ENCODE measurements at regions not wholly inside any gene's neighbourhood (a gene's known extent, or its start where the extent isn't known, plus 50 kb on each side); places are given as distances from the start of the nearest gene placed in this dataset.

DNA sequence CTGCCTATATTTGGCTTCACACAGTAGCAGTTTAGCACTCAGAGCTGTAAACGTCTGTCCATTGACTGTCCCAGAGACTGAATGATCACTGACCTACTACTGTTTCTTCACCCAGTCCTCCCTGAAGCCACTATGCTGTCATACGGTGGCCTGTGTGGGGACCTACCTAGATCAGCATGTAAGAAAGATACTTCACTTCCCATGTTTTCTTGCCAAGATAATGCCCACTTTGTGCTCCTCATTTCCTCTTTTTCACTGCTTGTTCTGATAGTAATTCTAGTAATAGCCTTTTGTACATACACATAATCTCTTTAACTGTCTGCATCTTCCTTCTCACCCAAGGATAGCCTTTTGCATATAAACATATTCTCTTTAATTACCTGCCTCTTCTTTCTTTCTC is 109.9 kb upstream of the TIAM2 start:
- intact Hi-C loops (cut with DNase I) = no loop called here
- TF ChIP-seq, protein P1, sequence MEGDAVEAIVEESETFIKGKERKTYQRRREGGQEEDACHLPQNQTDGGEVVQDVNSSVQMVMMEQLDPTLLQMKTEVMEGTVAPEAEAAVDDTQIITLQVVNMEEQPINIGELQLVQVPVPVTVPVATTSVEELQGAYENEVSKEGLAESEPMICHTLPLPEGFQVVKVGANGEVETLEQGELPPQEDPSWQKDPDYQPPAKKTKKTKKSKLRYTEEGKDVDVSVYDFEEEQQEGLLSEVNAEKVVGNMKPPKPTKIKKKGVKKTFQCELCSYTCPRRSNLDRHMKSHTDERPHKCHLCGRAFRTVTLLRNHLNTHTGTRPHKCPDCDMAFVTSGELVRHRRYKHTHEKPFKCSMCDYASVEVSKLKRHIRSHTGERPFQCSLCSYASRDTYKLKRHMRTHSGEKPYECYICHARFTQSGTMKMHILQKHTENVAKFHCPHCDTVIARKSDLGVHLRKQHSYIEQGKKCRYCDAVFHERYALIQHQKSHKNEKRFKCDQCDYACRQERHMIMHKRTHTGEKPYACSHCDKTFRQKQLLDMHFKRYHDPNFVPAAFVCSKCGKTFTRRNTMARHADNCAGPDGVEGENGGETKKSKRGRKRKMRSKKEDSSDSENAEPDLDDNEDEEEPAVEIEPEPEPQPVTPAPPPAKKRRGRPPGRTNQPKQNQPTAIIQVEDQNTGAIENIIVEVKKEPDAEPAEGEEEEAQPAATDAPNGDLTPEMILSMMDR (IDR thresholded peaks at IDR 0.05) = no peak
- Histone ChIP-seq H3K4me3 (no peak overlapping the region), H3K9me3 (no peaks in the 10 kb centered on the region), H3K27me3 (no peaks in the 10 kb centered on the region), H3K36me3 (no peaks in the 10 kb centered on the region), H3K27ac (no peak overlapping the region), H3K4me1 (no peaks in the 10 kb centered on the region)
- ATAC-seq = no peak
- no peak for DNase-seq

DNA sequence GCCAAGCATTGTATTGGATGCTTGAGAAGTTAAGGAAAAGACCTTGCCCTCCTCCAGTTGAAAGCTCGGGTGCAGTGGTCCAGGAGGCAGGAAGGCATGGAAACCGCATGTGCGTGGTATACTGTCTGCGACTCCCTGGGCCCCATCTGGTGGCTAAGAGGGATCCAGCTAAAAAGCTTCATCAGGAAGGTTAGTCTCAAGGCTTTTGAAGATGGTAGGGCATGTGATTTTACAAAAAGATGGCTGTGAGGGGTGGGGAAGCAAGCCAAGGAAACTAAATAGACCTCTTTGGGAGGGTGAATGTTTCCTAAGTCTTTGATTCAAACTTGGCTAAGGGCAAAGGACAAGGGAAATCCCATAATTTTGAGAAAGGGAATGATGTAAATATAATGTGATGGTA is 109.1 kb upstream of the TIAM2 start:
- H3K27ac ChIP-seq = no peak overlapping the region
- ATAC-seq (no peak), DNase-seq (no peak)
- H3K36me3 ChIP-seq = no peaks in the 10 kb centered on the region
- intact Hi-C loops (cut with DNase I) = no loop called here
- TF ChIP-seq, protein P1 (IDR thresholded peaks at IDR 0.05) = no peak
- H3K9me3 ChIP-seq = no peaks in the 10 kb centered on the region
- no peak overlapping the region for H3K4me3 ChIP-seq
- H3K4me1 ChIP-seq = no peaks in the 10 kb centered on the region
- H3K27me3 ChIP-seq = no peaks in the 10 kb centered on the region

DNA sequence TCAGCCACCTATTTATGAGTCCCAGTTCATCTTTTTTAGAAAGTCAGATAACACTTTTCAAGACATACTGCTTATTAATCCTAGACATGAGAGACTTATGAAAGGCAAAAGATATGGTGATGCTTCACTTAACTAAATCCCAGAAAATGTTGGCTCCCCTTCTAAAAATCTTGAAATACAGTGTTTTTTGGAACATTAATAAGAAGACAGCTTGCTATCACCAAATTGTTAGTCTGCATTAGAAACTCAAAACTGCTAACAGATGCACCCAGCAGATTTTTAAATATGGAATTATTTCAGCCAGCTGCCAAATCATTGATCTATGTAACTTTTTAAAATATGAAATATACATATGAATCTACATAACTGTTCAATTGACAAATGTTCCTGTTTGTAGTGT is 108.6 kb upstream of the TIAM2 start:
- TF ChIP-seq, protein P1 (IDR thresholded peaks at IDR 0.05) = no peak
- Histone ChIP-seq H3K9me3 (no peaks in the 10 kb centered on the region), H3K4me3 (no peak overlapping the region), H3K4me1 (no peaks in the 10 kb centered on the region), H3K36me3 (no peaks in the 10 kb centered on the region), H3K27me3 (no peaks in the 10 kb centered on the region), H3K27ac (no peak overlapping the region)
- DNase-seq (no peak), ATAC-seq (no peak)
- intact Hi-C loops (cut with DNase I) = no loop called here

DNA sequence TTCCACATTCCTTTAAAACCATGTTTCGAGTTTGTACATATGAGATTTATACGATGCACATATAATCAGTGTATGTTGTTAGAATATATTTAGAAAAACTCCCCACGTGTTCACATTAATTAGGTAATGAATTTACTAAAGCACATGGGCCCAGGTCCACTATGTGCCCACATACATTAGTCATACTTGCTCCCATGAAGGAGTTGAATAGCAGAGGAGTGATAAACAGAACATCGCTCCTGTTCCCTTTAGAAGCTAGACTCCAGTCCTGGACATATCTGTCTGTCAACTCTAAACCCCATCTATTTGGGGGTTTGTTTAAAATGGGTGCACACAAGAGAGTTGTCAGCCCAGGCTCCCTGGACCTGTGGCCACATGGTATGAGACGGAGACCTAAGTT is 108.1 kb upstream of the TIAM2 start:
- H3K4me1 ChIP-seq = no peaks in the 10 kb centered on the region
- TF ChIP-seq, protein P1 (IDR thresholded peaks at IDR 0.05) = no peak
- no peak overlapping the region for H3K4me3 ChIP-seq
- DNase-seq = no peak
- no peaks in the 10 kb centered on the region for H3K9me3 ChIP-seq
- H3K27me3 ChIP-seq = no peaks in the 10 kb centered on the region
- H3K36me3 ChIP-seq = no peaks in the 10 kb centered on the region
- H3K27ac ChIP-seq = no peak overlapping the region
- intact Hi-C loops (cut with DNase I) = no loop called here
- ATAC-seq = no peak

DNA sequence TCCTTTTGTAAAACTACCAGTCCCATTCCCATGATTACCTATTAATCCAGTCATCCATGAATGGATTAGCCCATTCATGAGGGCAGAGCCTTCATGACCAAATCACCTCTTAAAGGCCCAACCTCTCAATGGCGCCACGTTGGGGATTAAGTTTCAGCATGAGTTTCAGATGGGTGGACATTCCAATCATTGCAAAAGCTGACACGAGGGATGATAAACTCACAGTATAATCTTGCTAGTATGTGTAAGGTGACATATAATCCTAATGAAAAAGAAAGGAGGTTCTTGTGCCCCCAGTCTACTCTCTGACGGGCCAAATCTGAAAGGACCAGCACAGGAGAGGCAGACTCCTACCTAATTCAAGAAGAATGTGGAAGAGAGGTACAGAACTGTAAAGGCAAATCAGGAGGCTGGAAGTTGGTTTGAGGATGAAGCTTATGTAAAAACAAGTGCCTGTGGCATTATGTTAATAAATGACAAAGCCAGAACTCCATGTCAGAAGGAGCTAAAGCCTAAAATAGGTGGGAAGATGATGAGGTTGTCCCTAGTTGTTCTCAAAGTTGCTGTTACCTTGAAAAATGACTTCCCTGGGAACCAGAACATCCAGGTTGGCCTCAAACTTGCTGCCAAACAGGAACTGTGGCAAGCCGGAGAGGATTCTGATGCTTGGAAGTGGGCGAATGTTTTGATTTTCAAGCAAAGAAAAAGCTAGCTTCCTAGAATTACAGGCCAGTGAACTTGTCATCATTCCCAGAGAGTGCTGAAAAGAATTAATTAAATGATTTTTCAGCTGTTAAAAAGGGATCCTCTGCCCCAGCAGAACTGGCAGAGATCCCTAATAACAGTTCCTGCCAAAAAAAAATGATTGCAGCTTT is 106.5 kb upstream of the TIAM2 start:
- H3K27ac ChIP-seq = no peak overlapping the region
- no peak for DNase-seq
- no peak for ATAC-seq
- no peaks in the 10 kb centered on the region for H3K27me3 ChIP-seq
- no peaks in the 10 kb centered on the region for H3K9me3 ChIP-seq
- intact Hi-C loops (cut with DNase I) = no loop called here
- H3K4me3 ChIP-seq = no peak overlapping the region
- H3K36me3 ChIP-seq = no peaks in the 10 kb centered on the region
- TF ChIP-seq, protein P1 (IDR thresholded peaks at IDR 0.05) = no peak
- H3K4me1 ChIP-seq = peaks cover 3% of the 10 kb centered on the region
